H1 (cell line): ENCODE measurements at regions not wholly inside any gene's neighbourhood (a gene's known extent, or its start where the extent isn't known, plus 50 kb on each side); places are given as distances from the start of the nearest gene placed in this dataset.

ENCODE experiments used
- ASH2L ChIP-seq: fragments of 200-600, 300-600 bp; sonication (generic); IDR thresholded peaks from one replicate; pipeline ENCODE4 v1.7.1; 2017; ENCODE audit warnings: low read length
- CREB1 ChIP-seq: IDR thresholded peaks from 2 replicates; pipeline ENCODE4 v1.6.1; 2012; ENCODE audit warnings: inconsistent platforms
- YY1 ChIP-seq: IDR thresholded peaks from 2 replicates; pipeline ENCODE4 v1.6.1; 2011; ENCODE audit warnings: low read depth, mild to moderate bottlenecking, low read length
- TF ChIP-seq, protein P1 (sequence below): fragments of 300-600 bp; sonication (generic); IDR thresholded peaks from 2 replicates; pipeline ENCODE4 v1.7.1; 2012; ENCODE audit warnings: low read length, moderate library complexity, mild to moderate bottlenecking, inconsistent platforms; ENCODE audit not compliant: insufficient replicate concordance

GRCh38 chr6:24009319-24009718 lies 116.7 kb upstream of the NRSN1 start (continued):
- TF ChIP-seq, protein P1, sequence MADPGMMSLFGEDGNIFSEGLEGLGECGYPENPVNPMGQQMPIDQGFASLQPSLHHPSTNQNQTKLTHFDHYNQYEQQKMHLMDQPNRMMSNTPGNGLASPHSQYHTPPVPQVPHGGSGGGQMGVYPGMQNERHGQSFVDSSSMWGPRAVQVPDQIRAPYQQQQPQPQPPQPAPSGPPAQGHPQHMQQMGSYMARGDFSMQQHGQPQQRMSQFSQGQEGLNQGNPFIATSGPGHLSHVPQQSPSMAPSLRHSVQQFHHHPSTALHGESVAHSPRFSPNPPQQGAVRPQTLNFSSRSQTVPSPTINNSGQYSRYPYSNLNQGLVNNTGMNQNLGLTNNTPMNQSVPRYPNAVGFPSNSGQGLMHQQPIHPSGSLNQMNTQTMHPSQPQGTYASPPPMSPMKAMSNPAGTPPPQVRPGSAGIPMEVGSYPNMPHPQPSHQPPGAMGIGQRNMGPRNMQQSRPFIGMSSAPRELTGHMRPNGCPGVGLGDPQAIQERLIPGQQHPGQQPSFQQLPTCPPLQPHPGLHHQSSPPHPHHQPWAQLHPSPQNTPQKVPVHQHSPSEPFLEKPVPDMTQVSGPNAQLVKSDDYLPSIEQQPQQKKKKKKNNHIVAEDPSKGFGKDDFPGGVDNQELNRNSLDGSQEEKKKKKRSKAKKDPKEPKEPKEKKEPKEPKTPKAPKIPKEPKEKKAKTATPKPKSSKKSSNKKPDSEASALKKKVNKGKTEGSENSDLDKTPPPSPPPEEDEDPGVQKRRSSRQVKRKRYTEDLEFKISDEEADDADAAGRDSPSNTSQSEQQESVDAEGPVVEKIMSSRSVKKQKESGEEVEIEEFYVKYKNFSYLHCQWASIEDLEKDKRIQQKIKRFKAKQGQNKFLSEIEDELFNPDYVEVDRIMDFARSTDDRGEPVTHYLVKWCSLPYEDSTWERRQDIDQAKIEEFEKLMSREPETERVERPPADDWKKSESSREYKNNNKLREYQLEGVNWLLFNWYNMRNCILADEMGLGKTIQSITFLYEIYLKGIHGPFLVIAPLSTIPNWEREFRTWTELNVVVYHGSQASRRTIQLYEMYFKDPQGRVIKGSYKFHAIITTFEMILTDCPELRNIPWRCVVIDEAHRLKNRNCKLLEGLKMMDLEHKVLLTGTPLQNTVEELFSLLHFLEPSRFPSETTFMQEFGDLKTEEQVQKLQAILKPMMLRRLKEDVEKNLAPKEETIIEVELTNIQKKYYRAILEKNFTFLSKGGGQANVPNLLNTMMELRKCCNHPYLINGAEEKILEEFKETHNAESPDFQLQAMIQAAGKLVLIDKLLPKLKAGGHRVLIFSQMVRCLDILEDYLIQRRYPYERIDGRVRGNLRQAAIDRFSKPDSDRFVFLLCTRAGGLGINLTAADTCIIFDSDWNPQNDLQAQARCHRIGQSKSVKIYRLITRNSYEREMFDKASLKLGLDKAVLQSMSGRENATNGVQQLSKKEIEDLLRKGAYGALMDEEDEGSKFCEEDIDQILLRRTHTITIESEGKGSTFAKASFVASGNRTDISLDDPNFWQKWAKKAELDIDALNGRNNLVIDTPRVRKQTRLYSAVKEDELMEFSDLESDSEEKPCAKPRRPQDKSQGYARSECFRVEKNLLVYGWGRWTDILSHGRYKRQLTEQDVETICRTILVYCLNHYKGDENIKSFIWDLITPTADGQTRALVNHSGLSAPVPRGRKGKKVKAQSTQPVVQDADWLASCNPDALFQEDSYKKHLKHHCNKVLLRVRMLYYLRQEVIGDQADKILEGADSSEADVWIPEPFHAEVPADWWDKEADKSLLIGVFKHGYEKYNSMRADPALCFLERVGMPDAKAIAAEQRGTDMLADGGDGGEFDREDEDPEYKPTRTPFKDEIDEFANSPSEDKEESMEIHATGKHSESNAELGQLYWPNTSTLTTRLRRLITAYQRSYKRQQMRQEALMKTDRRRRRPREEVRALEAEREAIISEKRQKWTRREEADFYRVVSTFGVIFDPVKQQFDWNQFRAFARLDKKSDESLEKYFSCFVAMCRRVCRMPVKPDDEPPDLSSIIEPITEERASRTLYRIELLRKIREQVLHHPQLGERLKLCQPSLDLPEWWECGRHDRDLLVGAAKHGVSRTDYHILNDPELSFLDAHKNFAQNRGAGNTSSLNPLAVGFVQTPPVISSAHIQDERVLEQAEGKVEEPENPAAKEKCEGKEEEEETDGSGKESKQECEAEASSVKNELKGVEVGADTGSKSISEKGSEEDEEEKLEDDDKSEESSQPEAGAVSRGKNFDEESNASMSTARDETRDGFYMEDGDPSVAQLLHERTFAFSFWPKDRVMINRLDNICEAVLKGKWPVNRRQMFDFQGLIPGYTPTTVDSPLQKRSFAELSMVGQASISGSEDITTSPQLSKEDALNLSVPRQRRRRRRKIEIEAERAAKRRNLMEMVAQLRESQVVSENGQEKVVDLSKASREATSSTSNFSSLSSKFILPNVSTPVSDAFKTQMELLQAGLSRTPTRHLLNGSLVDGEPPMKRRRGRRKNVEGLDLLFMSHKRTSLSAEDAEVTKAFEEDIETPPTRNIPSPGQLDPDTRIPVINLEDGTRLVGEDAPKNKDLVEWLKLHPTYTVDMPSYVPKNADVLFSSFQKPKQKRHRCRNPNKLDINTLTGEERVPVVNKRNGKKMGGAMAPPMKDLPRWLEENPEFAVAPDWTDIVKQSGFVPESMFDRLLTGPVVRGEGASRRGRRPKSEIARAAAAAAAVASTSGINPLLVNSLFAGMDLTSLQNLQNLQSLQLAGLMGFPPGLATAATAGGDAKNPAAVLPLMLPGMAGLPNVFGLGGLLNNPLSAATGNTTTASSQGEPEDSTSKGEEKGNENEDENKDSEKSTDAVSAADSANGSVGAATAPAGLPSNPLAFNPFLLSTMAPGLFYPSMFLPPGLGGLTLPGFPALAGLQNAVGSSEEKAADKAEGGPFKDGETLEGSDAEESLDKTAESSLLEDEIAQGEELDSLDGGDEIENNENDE, result no peak
- TF ChIP-seq YY1 (no peak), CREB1 (no peak), ASH2L (no peak)
- TF ChIP-seq, all 59 proteins: peak for 0
